GM12864 (cell line): ENCODE measurements at regions not wholly inside any gene's neighbourhood (a gene's known extent, or its start where the extent isn't known, plus 50 kb on each side); places are given as distances from the start of the nearest gene placed in this dataset.
A peak's percentile ranks its signal among the peaks of the same experiment; 100 is the strongest.

ENCODE experiments used
- DNase-seq: peaks from one replicate; pipeline ENCODE4 v3.0.0-alpha.2; 2011; ENCODE audit warnings: low read depth
- H3K4me3 ChIP-seq: 2 replicates; pipeline ENCODE4 v1.5.1; 2011; ENCODE audit warnings: mild to moderate bottlenecking, low read depth, low read length, control low read depth
- CTCF ChIP-seq: IDR thresholded peaks from 2 replicates; pipeline ENCODE4 v1.5.1; 2011; ENCODE audit warnings: low read depth, mild to moderate bottlenecking, moderate library complexity, low read length, control low read depth, inconsistent platforms; ENCODE audit errors: missing control alignments

GRCh38 chr15:69574506-69574905 lies 121.9 kb downstream of the RPLP1 start:
- no peak for TF ChIP-seq CTCF
- H3K4me3 ChIP-seq, result no peak overlapping the region
- DNase-seq, result no peak

DNA sequence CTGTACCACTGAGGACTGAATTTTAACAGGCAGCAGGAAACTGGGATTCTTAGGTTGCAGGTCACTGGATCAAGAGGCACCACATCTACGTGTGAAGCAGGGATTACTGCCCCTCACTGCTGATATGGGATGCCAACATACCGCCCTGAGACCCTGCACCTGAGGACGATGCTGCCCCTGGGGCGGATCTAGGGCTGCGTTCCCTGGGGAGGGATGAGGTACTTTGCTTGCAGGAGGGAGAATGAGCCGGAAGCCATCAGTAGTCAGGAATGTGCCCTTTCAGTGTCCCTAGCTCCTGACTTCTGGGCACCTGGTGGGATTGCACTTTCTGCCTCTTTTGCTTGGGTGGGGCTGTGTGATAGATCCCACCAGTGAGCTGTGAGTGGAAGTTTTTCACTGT lies 122.8 kb downstream of the RPLP1 start:
- DNase-seq, result no peak
- H3K4me3 ChIP-seq, result no peak overlapping the region
- no peak for TF ChIP-seq CTCF

DNA sequence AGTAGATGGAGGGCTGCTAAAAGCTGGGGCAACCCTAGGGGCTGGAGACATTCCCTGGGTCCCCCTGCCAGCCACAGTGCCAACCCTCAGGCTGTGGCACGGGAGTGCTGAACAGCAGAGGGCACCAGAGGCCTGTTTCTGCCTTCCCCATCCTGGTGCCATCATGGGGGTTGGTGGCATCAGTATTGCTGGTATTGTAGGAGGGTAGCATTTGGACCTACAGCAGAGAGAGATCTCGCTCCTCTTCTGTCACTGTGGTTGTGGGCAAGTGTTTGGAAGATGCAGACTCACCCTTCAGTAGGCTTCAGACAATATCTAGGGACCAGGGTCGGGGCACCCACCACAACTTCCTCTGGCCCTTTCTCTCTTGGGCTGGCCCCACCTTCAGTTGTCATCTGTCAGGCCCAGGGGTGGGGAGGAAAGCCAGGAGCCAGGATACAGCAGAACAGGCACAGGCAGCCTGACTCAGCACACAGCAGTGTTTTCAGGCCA lies 123.5 kb downstream of the RPLP1 start:
- peak; percentile 79 for TF ChIP-seq CTCF
- no peak for DNase-seq
- no peak overlapping the region for H3K4me3 ChIP-seq

DNA sequence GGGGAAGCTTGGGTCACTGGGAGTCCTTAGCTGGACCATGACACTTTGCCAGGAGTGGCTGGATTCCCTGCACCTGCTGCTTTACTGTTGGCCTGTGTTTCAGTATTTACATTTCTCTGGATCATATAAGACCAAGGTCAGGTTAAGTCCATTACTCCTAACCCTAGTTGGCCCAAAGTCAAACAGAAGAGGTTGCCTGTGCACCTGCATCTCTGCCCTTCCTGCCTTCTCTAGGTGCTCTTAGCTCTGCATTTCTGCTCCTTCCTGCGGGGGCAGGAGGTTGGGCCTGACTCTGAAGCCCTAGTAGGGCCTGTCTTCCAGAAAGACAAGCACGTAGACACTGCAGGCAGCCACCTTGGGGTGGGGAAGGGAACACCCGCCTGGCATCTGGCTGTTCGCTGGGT lies 124.3 kb downstream of the RPLP1 start:
- no peak for TF ChIP-seq CTCF
- H3K4me3 ChIP-seq, result no peak overlapping the region
- no peak for DNase-seq

GRCh38 chr15:69577397-69577796 lies 124.8 kb downstream of the RPLP1 start:
- no peak for DNase-seq
- H3K4me3 ChIP-seq, result no peak overlapping the region
- no peak for TF ChIP-seq CTCF

- TF ChIP-seq CTCF, result no peak
- no peak for DNase-seq
- H3K4me3 ChIP-seq, result no peak overlapping the region
These were observed 125.6 kb downstream of the RPLP1 start for GRCh38 chr15:69578252-69578651.

DNA sequence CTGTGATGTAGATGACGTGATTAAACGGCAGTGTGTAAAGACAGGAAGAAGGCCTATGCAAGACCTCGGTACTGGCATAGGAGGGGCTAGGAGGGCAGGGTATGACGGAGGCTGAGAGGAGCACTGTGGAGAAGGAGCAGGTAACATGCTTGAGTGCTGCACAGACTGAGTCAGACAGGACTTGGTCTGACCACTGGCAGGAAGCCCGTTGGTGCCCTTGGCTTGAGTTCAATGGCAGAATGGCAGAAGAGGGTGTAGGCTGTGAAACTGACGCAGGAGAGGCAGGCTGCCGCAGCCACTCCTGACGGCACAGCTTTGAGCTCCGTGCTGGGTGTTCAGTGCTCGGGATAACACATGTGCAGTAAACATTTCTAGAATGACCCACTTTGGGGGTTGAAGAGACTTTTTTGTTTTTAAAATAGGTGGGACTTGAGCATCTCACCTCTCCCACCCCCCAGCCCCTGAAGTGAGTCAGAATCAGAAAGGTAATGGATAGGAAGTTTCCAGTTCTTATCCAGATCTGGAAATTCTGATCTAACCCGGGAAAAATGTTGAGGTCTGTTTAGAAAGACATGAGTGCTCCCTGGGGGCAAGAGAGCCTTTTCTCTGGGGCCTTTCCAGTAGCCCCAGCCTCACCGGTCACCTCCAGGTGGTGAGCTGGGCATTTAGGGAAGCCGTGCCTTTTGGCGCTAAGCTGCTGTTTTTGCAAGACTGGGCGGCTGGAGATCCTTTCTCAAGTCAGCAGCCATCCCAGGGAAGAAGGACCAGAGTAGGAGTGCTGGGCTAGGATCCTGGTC lies 126.4 kb downstream of the RPLP1 start:
- no peak for DNase-seq
- H3K4me3 ChIP-seq, result no peak overlapping the region
- no peak for TF ChIP-seq CTCF
